SK-N-DZ (cell line): ENCODE measurements at regions not wholly inside any gene's neighbourhood (a gene's known extent, or its start where the extent isn't known, plus 50 kb on each side); places are given as distances from the start of the nearest gene placed in this dataset.

ENCODE experiments used
- DNase-seq: peaks from one replicate; pipeline ENCODE4 v3.0.0-alpha.2; 2015; ENCODE audit warnings: low spot score

GRCh38 chr15:45943240-45943639 lies 308.4 kb downstream of the SQOR start:
- DNase-seq = no peak

- DNase-seq = no peak
Observed at GRCh38 chr15:45946111-45946510, 311.3 kb downstream of the SQOR start.

- DNase-seq = no peak
Observed at GRCh38 chr15:45948181-45948621, 313.4 kb downstream of the SQOR start.

GRCh38 chr15:45958924-45959323 lies 324.1 kb downstream of the SQOR start:
- no peak for DNase-seq

GRCh38 chr15:45962733-45963132 lies 327.9 kb downstream of the SQOR start:
- no peak for DNase-seq

GRCh38 chr15:45970542-45970941 lies 335.7 kb downstream of the SQOR start:
- DNase-seq = no peak

- DNase-seq = no peak
Observed at GRCh38 chr15:45980366-45980765, 345.5 kb downstream of the SQOR start.

- DNase-seq = no peak
Observed at GRCh38 chr15:45981625-45982024, 346.8 kb downstream of the SQOR start.

- DNase-seq = no peak
Observed at GRCh38 chr15:45991863-45992262, 357.0 kb downstream of the SQOR start.

GRCh38 chr15:45993072-45993471 lies 358.2 kb downstream of the SQOR start:
- DNase-seq = no peak

GRCh38 chr15:45993508-45993907 lies 358.7 kb downstream of the SQOR start:
- DNase-seq = no peak

- DNase-seq = no peak
Observed at GRCh38 chr15:45995800-45996199, 361.0 kb downstream of the SQOR start.

GRCh38 chr15:46014532-46014931 lies 379.7 kb downstream of the SQOR start:
- no peak for DNase-seq

- no peak for DNase-seq
Observed at GRCh38 chr15:46034755-46035154, 399.9 kb downstream of the SQOR start.

- DNase-seq = no peak
Observed at GRCh38 chr15:46039703-46040102, 404.9 kb downstream of the SQOR start.

- DNase-seq = no peak
Observed at GRCh38 chr15:46041905-46042304, 407.1 kb downstream of the SQOR start.

GRCh38 chr15:46059921-46060594 lies 425.2 kb downstream of the SQOR start:
- DNase-seq = no peak

- no peak for DNase-seq
Observed at GRCh38 chr15:46061002-46061401, 426.2 kb downstream of the SQOR start.

- DNase-seq = no peak
Observed at GRCh38 chr15:46077220-46077619, 442.4 kb downstream of the SQOR start.

- DNase-seq = no peak
Observed at GRCh38 chr15:46079046-46079445, 444.2 kb downstream of the SQOR start.

GRCh38 chr15:46080016-46080415 lies 445.2 kb downstream of the SQOR start:
- peak; percentile 96 for DNase-seq

- no peak for DNase-seq
Observed at GRCh38 chr15:46088486-46089445, 453.9 kb downstream of the SQOR start.

GRCh38 chr15:46089467-46089935 lies 454.7 kb downstream of the SQOR start:
- peak; percentile 30 for DNase-seq
